SK-N-SH treated with all-trans-retinoic acid at 6 μM for 48 hours (cell line): ENCODE measurements at regions not wholly inside any gene's neighbourhood (a gene's known extent, or its start where the extent isn't known, plus 50 kb on each side); places are given as distances from the start of the nearest gene placed in this dataset.
A peak's percentile ranks its signal among the peaks of the same experiment; 100 is the strongest.

Experiments used
- ATAC-seq: fragments of 200-7000 bp; cut with Tn5 transposase; 3 replicates; pipeline ENCODE4 v1.9.1; 2020; ENCODE audit warnings: mild to moderate bottlenecking, moderate library complexity
- BACH2 ChIP-seq: fragments of 250-450 bp; sonication (Bioruptor Pico); IDR thresholded peaks from 2 replicates; pipeline ENCODE4 v1.9.0; 2021; ENCODE audit warnings: mild to moderate bottlenecking, borderline replicate concordance
- CSDC2 ChIP-seq: fragments of 250-450 bp; sonication (Bioruptor Pico); IDR thresholded peaks from 2 replicates; pipeline ENCODE4 v1.5.0; 2020; ENCODE audit warnings: mild to moderate bottlenecking, moderate library complexity
- CSRNP3 ChIP-seq: fragments of 250-450 bp; sonication (Bioruptor Pico); IDR thresholded peaks from 2 replicates; pipeline ENCODE4 v1.5.1; 2021; ENCODE audit warnings: mild to moderate bottlenecking, moderate library complexity
- ESRRG ChIP-seq: fragments of 250-450 bp; sonication (Bioruptor Pico); IDR thresholded peaks from 2 replicates; pipeline ENCODE4 v1.6.1; 2021; ENCODE audit warnings: mild to moderate bottlenecking
- GLIS3 ChIP-seq: fragments of 250-450 bp; sonication (Bioruptor Pico); IDR thresholded peaks from 2 replicates; pipeline ENCODE4 v1.5.0; 2020; ENCODE audit warnings: mild to moderate bottlenecking, moderate library complexity
- ISL1 ChIP-seq: fragments of 250-450 bp; sonication (Bioruptor Pico); IDR thresholded peaks from 2 replicates; pipeline ENCODE4 v2.1.2; 2022; ENCODE audit warnings: mild to moderate bottlenecking, moderate library complexity
- OSR1 ChIP-seq: fragments of 250-450 bp; sonication (Bioruptor Pico); IDR thresholded peaks from 2 replicates; pipeline ENCODE4 v1.8.0; 2022; ENCODE audit warnings: moderate library complexity, mild to moderate bottlenecking, inconsistent platforms
- PPARA ChIP-seq: fragments of 250-450 bp; sonication (Bioruptor Pico); IDR thresholded peaks from 2 replicates; pipeline ENCODE4 v1.5.0; 2020; ENCODE audit warnings: mild to moderate bottlenecking, borderline replicate concordance
- TCF4 ChIP-seq: fragments of 250-450 bp; sonication (Bioruptor Pico); IDR thresholded peaks from 2 replicates; pipeline ENCODE4 v1.8.0; 2021; ENCODE audit warnings: mild to moderate bottlenecking, moderate library complexity, borderline replicate concordance
- TOX ChIP-seq: fragments of 250-450 bp; sonication (Bioruptor Pico); IDR thresholded peaks from 2 replicates; pipeline ENCODE4 v1.8.0; 2021; ENCODE audit warnings: mild to moderate bottlenecking, moderate library complexity, borderline replicate concordance
- ZFP3 ChIP-seq: fragments of 250-450 bp; sonication (Bioruptor Pico); IDR thresholded peaks from 2 replicates; pipeline ENCODE4 v1.5.0; 2020; ENCODE audit warnings: mild to moderate bottlenecking, moderate library complexity
- ZFP30 ChIP-seq: fragments of 450-650 bp; formaldehyde crosslinking; IDR thresholded peaks from 2 replicates; pipeline ENCODE4 v1.5.0; 2022; ENCODE audit warnings: mild to moderate bottlenecking, moderate library complexity
- ZNF565 ChIP-seq: fragments of 450-650 bp; formaldehyde crosslinking; conservative IDR thresholded peaks from 2 replicates; pipeline ENCODE4 v1.5.0; 2020; ENCODE audit warnings: low read depth, mild to moderate bottlenecking, moderate library complexity
- TF ChIP-seq, protein P1 (sequence below): fragments of 250-450 bp; sonication (Bioruptor Pico); IDR thresholded peaks from 2 replicates; pipeline ENCODE4 v1.5.1; 2020; ENCODE audit warnings: low read depth, mild to moderate bottlenecking, moderate library complexity
- TF ChIP-seq, protein P2 (sequence below): fragments of 250-450 bp; sonication (Bioruptor Pico); IDR thresholded peaks from 2 replicates; pipeline ENCODE4 v1.5.0; 2020; ENCODE audit warnings: mild to moderate bottlenecking, moderate library complexity

GRCh38 chr15:70479785-70480184 lies 283.6 kb downstream of the UACA start:
- no peak for ATAC-seq
- no peak for TF ChIP-seq CSDC2
- TF ChIP-seq, protein P1, sequence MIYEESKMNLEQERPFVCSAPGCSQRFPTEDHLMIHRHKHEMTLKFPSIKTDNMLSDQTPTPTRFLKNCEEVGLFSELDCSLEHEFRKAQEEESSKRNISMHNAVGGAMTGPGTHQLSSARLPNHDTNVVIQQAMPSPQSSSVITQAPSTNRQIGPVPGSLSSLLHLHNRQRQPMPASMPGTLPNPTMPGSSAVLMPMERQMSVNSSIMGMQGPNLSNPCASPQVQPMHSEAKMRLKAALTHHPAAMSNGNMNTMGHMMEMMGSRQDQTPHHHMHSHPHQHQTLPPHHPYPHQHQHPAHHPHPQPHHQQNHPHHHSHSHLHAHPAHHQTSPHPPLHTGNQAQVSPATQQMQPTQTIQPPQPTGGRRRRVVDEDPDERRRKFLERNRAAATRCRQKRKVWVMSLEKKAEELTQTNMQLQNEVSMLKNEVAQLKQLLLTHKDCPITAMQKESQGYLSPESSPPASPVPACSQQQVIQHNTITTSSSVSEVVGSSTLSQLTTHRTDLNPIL, result no peak
- TF ChIP-seq, protein P2, sequence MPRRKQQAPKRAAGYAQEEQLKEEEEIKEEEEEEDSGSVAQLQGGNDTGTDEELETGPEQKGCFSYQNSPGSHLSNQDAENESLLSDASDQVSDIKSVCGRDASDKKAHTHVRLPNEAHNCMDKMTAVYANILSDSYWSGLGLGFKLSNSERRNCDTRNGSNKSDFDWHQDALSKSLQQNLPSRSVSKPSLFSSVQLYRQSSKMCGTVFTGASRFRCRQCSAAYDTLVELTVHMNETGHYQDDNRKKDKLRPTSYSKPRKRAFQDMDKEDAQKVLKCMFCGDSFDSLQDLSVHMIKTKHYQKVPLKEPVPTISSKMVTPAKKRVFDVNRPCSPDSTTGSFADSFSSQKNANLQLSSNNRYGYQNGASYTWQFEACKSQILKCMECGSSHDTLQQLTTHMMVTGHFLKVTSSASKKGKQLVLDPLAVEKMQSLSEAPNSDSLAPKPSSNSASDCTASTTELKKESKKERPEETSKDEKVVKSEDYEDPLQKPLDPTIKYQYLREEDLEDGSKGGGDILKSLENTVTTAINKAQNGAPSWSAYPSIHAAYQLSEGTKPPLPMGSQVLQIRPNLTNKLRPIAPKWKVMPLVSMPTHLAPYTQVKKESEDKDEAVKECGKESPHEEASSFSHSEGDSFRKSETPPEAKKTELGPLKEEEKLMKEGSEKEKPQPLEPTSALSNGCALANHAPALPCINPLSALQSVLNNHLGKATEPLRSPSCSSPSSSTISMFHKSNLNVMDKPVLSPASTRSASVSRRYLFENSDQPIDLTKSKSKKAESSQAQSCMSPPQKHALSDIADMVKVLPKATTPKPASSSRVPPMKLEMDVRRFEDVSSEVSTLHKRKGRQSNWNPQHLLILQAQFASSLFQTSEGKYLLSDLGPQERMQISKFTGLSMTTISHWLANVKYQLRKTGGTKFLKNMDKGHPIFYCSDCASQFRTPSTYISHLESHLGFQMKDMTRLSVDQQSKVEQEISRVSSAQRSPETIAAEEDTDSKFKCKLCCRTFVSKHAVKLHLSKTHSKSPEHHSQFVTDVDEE (CRISPR knock-in tag), result no peak
- no peak for TF ChIP-seq OSR1 (CRISPR knock-in tag)
- no peak for TF ChIP-seq BACH2 (CRISPR knock-in tag)
- no peak for TF ChIP-seq TCF4
- TF ChIP-seq ESRRG (CRISPR knock-in tag), result no peak
- no peak for TF ChIP-seq CSRNP3 (CRISPR knock-in tag)
- TF ChIP-seq GLIS3, result no peak

DNA sequence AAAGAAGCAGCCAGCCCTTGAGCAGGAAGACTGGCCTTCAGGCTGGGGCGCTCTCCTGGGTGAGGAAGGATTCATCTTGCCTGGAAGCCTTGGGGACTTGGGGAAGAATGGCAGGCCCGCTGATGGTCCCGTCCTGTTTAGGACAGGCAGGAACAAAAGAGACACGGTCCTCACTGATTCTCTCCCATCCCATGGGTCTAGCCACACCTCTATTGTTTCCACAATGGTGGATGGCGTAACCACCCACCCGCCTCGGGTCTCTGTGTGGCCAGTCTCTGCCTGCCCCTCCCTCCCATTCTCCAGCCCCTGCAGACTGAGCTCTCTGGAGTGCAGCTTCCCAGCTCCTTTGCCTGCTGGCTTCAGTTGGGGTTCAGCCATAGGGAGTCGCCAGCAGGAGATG lies 284.3 kb downstream of the UACA start:
- ATAC-seq, result no peak
- no peak for TF ChIP-seq PPARA (CRISPR knock-in tag)
- no peak for TF ChIP-seq CSDC2
- no peak for TF ChIP-seq TCF4
- TF ChIP-seq GLIS3, result no peak

- ATAC-seq, result no peak
- TF ChIP-seq ZFP3 (CRISPR knock-in tag) (no peak), TCF4 (0 out of 2 replicates have a peak, but pooled peaks have one; percentile 17), ZNF565 (CRISPR knock-in tag) (no peak), PPARA (CRISPR knock-in tag) (no peak)
- TF ChIP-seq, protein P2 (CRISPR knock-in tag), result no peak
- TF ChIP-seq, all 23 proteins: peak for 1
These were observed 284.9 kb downstream of the UACA start for GRCh38 chr15:70478251-70478990.

GRCh38 chr15:70477750-70478250 lies 285.6 kb downstream of the UACA start:
- TF ChIP-seq ESRRG (CRISPR knock-in tag) (no peak), ZFP30 (CRISPR knock-in tag) (no peak), ZNF565 (CRISPR knock-in tag) (no peak), ISL1 (CRISPR knock-in tag) (no peak), ZFP3 (CRISPR knock-in tag) (no peak), TOX (no peak), TCF4 (no peak), PPARA (CRISPR knock-in tag) (no peak), CSDC2 (no peak)
- TF ChIP-seq, protein P2 (CRISPR knock-in tag), result no peak
- ATAC-seq, result no peak
